Lung (tissue), 11 donors: ENCODE measurements at regions not wholly inside any gene's neighbourhood (a gene's known extent, or its start where the extent isn't known, plus 50 kb on each side); places are given as distances from the start of the nearest gene placed in this dataset.

Experiments
- ATAC-seq: fragments of 200-7000 bp; cut with Tn5 transposase; one replicate; pipeline ENCODE4 v1.9.1; 2020; ENCODE audit warnings: moderate number of reproducible peaks; ENCODE audit not compliant: insufficient read depth, low FRiP score
- DNase-seq, 3 donors: peaks; one replicate each; pipeline ENCODE4 v3.0.0-alpha.2; 2013 to 2017
- H3K27ac ChIP-seq, 2 donors: one replicate each; pipeline ENCODE4 v1.5.1; 2013; ENCODE audit warnings: mild to moderate bottlenecking in 2 of 2, moderate library complexity in 2 of 2, control low read depth in 1 of 2, inconsistent platforms in 1 of 2, low read depth in 1 of 2, low read length in 1 of 2
- H3K27me3 ChIP-seq, 3 donors: one replicate each; pipeline ENCODE4 v1.5.1; 2013; ENCODE audit warnings: low read length in 2 of 3; ENCODE audit not compliant: control insufficient read depth in 3 of 3, insufficient read depth in 3 of 3
- H3K36me3 ChIP-seq, 4 donors: one replicate each; pipeline ENCODE4 v1.5.1; 2013; ENCODE audit warnings: low read length in 4 of 4, mild to moderate bottlenecking in 1 of 4, moderate library complexity in 1 of 4; ENCODE audit not compliant: control insufficient read depth in 4 of 4, insufficient read depth in 4 of 4
- H3K4me1 ChIP-seq, 5 donors: one replicate each; pipeline ENCODE4 v1.5.1; 2013; ENCODE audit warnings: low read length in 5 of 5, mild to moderate bottlenecking in 2 of 5, moderate library complexity in 1 of 5; ENCODE audit not compliant: control insufficient read depth in 5 of 5, insufficient read depth in 5 of 5
- H3K4me3 ChIP-seq: one replicate; pipeline ENCODE4 v1.5.1; 2013; ENCODE audit warnings: mild to moderate bottlenecking, control low read depth, moderate library complexity
- H3K9ac ChIP-seq, 2 donors: one replicate each; pipeline ENCODE4 v1.5.1; 2013; ENCODE audit warnings: low read length in 2 of 2, control low read depth in 1 of 2; ENCODE audit not compliant: insufficient read depth in 1 of 2
- H3K9me3 ChIP-seq, 4 donors: one replicate each; pipeline ENCODE4 v1.5.1; 2013; ENCODE audit warnings: low read length in 3 of 4, mild to moderate bottlenecking in 1 of 4, moderate library complexity in 1 of 4; ENCODE audit not compliant: control insufficient read depth in 4 of 4, insufficient read depth in 3 of 4
- WGBS, 2 donors: extraction: QIAGEN DNeasy Blood & Tissue Kit; methylation state at CpG; one replicate each; pipeline ENCODE4 v1.1.7; 2013; 5-methylcytosine and 5-hydroxymethylcytosine counted together
- TF ChIP-seq, protein P1 (sequence below): IDR thresholded peaks from 2 replicates; pipeline ENCODE4 v1.5.1; 2012; ENCODE audit warnings: mild to moderate bottlenecking; ENCODE audit errors: control extremely low read depth, extremely low read depth
- donor health status: control.
- donor health status: control.
- donor health status: Bipolar disorder and iron deficiency.
- donor health status: healthy.
- donor health status: DM: yes; HTN: yes; CAD: no.

DNA sequence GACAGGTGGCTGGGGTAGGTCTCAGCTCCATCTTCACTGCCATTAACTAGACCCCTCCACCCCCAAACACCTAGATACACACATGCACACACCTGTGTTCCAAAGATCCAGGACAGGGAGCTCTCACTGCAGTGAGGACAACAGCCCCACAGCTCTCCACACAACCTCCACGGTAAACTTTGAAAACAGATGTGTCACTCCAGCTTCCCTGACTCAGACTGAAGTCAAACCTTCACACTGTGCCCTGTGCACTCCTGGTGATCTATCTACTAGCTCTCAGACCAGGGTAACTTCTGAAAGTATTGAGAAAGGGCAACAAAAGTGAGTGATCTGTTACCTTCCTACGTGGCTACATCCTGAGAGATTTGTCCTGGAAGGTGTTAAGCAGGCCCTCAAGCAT, 519.8 kb downstream of the XPNPEP1 start:
- no peak for ATAC-seq
- Histone ChIP-seq H3K9ac (no peak overlapping the region), H3K27me3 (no peaks in the 10 kb centered on the region), H3K4me1 (no peaks in the 10 kb centered on the region), H3K4me3 (no peak overlapping the region), H3K9me3 (peaks cover 0 to 1% (median 0%) of the 10 kb centered on the region in 4 donors), H3K36me3 (no peaks in the 10 kb centered on the region), H3K27ac (no peak overlapping the region)
- WGBS, 2 donors = 38 to 72% methylated on average over 2 of the region's 2 CpGs
- no peak for DNase-seq
- TF ChIP-seq, protein P1, sequence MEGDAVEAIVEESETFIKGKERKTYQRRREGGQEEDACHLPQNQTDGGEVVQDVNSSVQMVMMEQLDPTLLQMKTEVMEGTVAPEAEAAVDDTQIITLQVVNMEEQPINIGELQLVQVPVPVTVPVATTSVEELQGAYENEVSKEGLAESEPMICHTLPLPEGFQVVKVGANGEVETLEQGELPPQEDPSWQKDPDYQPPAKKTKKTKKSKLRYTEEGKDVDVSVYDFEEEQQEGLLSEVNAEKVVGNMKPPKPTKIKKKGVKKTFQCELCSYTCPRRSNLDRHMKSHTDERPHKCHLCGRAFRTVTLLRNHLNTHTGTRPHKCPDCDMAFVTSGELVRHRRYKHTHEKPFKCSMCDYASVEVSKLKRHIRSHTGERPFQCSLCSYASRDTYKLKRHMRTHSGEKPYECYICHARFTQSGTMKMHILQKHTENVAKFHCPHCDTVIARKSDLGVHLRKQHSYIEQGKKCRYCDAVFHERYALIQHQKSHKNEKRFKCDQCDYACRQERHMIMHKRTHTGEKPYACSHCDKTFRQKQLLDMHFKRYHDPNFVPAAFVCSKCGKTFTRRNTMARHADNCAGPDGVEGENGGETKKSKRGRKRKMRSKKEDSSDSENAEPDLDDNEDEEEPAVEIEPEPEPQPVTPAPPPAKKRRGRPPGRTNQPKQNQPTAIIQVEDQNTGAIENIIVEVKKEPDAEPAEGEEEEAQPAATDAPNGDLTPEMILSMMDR = no peak

DNA sequence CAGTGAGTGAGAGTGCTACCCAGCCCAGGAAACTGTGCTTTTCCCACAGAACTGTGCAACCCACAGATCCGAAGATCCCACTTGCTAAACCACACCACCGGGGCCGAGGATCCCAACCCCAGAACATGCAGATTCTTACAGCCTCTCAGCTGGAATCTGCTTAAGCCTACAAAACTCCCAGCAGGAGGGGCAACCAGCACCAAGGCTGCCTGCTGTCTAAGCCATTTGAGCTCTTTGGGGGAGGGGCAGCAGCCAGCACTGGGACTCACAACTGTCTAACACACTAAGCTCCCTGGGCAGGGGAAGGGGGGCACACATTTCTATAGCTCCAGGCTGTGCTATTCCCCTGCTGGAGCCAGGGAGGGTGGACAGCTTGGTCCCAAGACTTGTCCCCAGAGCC, 529.9 kb downstream of the XPNPEP1 start:
- WGBS, 2 donors = 24 to 34% methylated on average over 3 of the region's 3 CpGs
- H3K27me3 ChIP-seq = no peaks in the 10 kb centered on the region
- H3K4me3 ChIP-seq = no peak overlapping the region
- DNase-seq (no peak), ATAC-seq (no peak)
- TF ChIP-seq, protein P1 = no peak
- no peak overlapping the region for H3K9ac ChIP-seq
- peaks cover 0 to 2% (median 1%) of the 10 kb centered on the region in 4 donors for H3K9me3 ChIP-seq
- H3K4me1 ChIP-seq = no peaks in the 10 kb centered on the region
- no peaks in the 10 kb centered on the region for H3K36me3 ChIP-seq
- H3K27ac ChIP-seq = no peak overlapping the region

DNA sequence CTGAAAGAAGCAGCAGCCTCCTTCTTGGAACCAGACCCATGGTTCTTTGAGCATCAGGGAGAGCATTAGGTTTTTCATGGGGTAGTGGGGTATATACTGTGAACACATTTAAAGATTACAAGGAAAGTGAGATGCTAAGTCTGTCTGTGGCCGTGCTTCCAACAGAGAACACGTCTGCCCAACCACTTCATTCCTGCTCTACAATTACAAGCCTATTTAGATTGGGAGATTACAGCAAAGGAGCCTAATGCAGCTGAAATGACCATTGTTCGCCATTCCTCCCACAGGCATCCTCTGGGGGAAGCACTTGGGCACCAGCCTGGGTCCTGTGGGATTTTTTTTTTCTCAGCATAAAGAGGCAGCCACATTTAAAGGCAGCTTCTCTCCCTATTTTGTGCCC, 536.4 kb downstream of the XPNPEP1 start:
- ATAC-seq (no peak), DNase-seq (no peak)
- no peaks in the 10 kb centered on the region for H3K36me3 ChIP-seq
- H3K27ac ChIP-seq = no peak overlapping the region
- no peaks in the 10 kb centered on the region for H3K27me3 ChIP-seq
- no peaks in the 10 kb centered on the region for H3K4me1 ChIP-seq
- H3K9ac ChIP-seq = no peak overlapping the region
- H3K4me3 ChIP-seq = no peak overlapping the region
- TF ChIP-seq, protein P1 = no peak
- 49 to 54% methylated on average over 3 of the region's 3 CpGs for WGBS, 2 donors
- H3K9me3 ChIP-seq = no peaks in the 10 kb centered on the region

DNA sequence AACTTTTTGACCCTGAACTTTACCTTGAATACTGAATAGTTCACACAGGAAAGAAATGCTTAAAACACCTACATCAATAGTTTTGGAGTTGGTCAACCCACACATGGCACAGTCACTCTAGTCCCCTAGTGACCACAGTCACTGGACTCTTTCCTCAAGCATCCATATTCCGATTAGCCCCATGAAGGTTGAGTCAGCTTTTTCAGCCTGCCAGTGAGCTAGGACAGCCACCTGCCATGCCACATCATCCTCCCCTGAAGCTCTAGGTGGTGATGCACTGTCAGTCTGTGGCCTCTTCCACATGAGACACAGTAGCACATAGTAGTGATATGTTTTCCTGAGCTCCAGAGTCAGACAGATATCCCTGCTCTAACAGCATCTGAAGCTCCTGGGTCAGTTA, 537.2 kb downstream of the XPNPEP1 start:
- no peak for ATAC-seq
- Histone ChIP-seq H3K36me3 (no peaks in the 10 kb centered on the region), H3K9me3 (peaks cover 0 to 2% (median 0%) of the 10 kb centered on the region in 4 donors), H3K4me1 (no peaks in the 10 kb centered on the region), H3K27me3 (no peaks in the 10 kb centered on the region), H3K4me3 (no peak overlapping the region), H3K9ac (no peak overlapping the region), H3K27ac (no peak overlapping the region)
- WGBS, 2 donors = 85 to 92% methylated on average over 1 of the region's 1 CpG
- TF ChIP-seq, protein P1 = no peak
- DNase-seq = no peak
